ENCODE measurements at regions not wholly inside any gene's neighbourhood (a gene's known extent, or its start where the extent isn't known, plus 50 kb on each side); places are given as distances from the start of the nearest gene placed in this dataset.

- DNase-seq (ENCODE audit: low spot score), result no peak
Observed at GRCh38 chr14:31994391-31995033, 82.6 kb upstream of the ARHGAP5 start.

- no peak for DNase-seq (ENCODE audit: low spot score)
Observed at GRCh38 chr14:32003585-32003984, 73.5 kb upstream of the ARHGAP5 start.

- DNase-seq (ENCODE audit: low spot score), result no peak
Observed at GRCh38 chr14:32004300-32004699, 72.8 kb upstream of the ARHGAP5 start.

- no peak for DNase-seq (ENCODE audit: low spot score)
Observed at GRCh38 chr14:32005628-32006027, 71.5 kb upstream of the ARHGAP5 start.

GRCh38 chr14:32006263-32007110 is 70.6 kb upstream of the ARHGAP5 start:
- DNase-seq (ENCODE audit: low spot score), result no peak

- DNase-seq (ENCODE audit: low spot score), result no peak
Observed at GRCh38 chr14:32007755-32008362, 69.2 kb upstream of the ARHGAP5 start.

GRCh38 chr14:32008602-32009193 is 68.4 kb upstream of the ARHGAP5 start:
- no peak for DNase-seq (ENCODE audit: low spot score)

- DNase-seq (ENCODE audit: low spot score), result no peak
Observed at GRCh38 chr14:32009221-32009975, 67.7 kb upstream of the ARHGAP5 start.

- DNase-seq (ENCODE audit: low spot score), result no peak
Observed at GRCh38 chr14:32009976-32010581, 67.0 kb upstream of the ARHGAP5 start.

- no peak for DNase-seq (ENCODE audit: low spot score)
Observed at GRCh38 chr14:32010604-32011125, 66.4 kb upstream of the ARHGAP5 start.

- DNase-seq (ENCODE audit: low spot score), result no peak
Observed at GRCh38 chr14:32011225-32011624, 65.9 kb upstream of the ARHGAP5 start.

GRCh38 chr14:32012062-32012461 is 65.0 kb upstream of the ARHGAP5 start:
- no peak for DNase-seq (ENCODE audit: low spot score)

- DNase-seq (ENCODE audit: low spot score), result no peak
Observed at GRCh38 chr14:32012571-32012970, 64.5 kb upstream of the ARHGAP5 start.

- DNase-seq (ENCODE audit: low spot score), result no peak
Observed at GRCh38 chr14:32013083-32013482, 64.0 kb upstream of the ARHGAP5 start.

GRCh38 chr14:32014057-32014456 is 63.0 kb upstream of the ARHGAP5 start:
- DNase-seq (ENCODE audit: low spot score), result no peak

- no peak for DNase-seq (ENCODE audit: low spot score)
Observed at GRCh38 chr14:32014498-32014897, 62.6 kb upstream of the ARHGAP5 start.

- DNase-seq (ENCODE audit: low spot score), result no peak
Observed at GRCh38 chr14:32015166-32015565, 61.9 kb upstream of the ARHGAP5 start.

GRCh38 chr14:32017587-32017986 is 59.5 kb upstream of the ARHGAP5 start:
- no peak for DNase-seq (ENCODE audit: low spot score)

GRCh38 chr14:32018391-32019092 is 58.6 kb upstream of the ARHGAP5 start:
- no peak for DNase-seq (ENCODE audit: low spot score)

- DNase-seq (ENCODE audit: low spot score), result no peak
Observed at GRCh38 chr14:32019276-32019675, 57.8 kb upstream of the ARHGAP5 start.
